GM18520 (cell line): ENCODE measurements at regions not wholly inside any gene's neighbourhood (a gene's known extent, or its start where the extent isn't known, plus 50 kb on each side); places are given as distances from the start of the nearest gene placed in this dataset.

ENCODE experiments used
- ATAC-seq: cut with Tn5 transposase; IDR thresholded peaks from one replicate; pipeline ENCODE4 v1.9.1; 2021; ENCODE audit not compliant: unreplicated experiment

- no peak for ATAC-seq
Measured at GRCh38 chr7:67413670-67414069, 417.0 kb downstream of the TYW1 start.

GRCh38 chr7:67414858-67415257 lies 418.2 kb downstream of the TYW1 start:
- ATAC-seq, result no peak

DNA sequence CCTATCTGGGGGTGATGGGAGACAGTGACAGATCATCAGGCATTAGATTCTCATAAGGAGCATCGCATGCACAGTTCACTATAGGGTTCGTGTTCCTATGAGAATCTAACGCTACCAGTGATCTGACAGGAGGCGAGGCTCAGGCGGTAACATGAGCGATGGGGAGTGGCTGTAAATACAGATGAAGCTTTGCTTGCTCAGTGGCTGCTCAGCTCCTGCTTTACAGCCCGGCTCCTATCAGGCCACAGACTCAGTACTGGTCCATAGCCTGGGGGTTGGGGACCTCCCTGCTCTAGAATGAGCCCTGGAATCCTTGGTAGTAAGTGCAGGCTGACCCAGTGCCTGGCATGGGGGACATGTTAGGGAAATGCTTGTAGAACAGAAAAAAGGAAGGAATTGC lies 426.0 kb downstream of the TYW1 start:
- ATAC-seq, result no peak

GRCh38 chr7:67423065-67423464 lies 426.4 kb downstream of the TYW1 start:
- ATAC-seq, result no peak

DNA sequence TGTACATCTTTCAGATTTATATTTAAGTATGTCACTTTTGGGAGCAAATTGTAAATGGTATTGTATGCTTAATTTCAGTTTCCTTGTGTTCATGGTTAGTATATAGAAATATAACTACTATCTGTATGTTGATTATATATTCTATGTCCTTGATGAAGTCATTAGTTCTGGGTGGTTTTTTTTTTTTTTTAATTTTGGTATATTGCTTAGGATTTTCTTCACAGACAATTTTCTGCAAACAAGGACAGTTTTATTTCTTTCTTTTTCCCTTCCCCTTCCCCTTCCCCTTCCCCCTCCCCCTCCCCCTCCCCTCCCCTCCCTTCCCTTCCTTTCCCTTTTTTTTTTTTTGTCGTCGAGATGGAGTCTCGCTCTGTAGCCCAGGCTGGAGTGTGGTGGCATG lies 430.0 kb downstream of the TYW1 start:
- no peak for ATAC-seq

DNA sequence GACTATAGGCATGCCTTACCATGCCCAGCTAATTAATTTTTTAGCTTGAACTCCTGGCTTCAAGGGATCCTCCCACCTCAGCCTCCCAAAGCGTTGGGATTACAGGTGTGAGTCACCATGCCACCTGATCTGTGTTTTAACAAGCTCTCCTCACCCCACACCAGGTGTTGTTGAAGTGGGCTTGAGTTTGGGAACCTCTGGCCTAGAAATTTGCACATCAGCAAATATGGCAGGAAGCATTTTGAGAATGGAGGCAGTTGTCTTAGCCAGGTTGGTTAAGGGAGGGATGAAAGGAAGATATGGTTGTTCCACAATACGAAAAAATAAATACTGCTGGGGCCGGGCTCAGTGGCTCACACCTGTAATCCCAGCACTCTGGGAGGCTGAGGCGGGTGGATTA lies 433.1 kb downstream of the TYW1 start:
- no peak for ATAC-seq

- ATAC-seq, result no peak
Measured at GRCh38 chr7:67432536-67433234, 436.1 kb downstream of the TYW1 start.

DNA sequence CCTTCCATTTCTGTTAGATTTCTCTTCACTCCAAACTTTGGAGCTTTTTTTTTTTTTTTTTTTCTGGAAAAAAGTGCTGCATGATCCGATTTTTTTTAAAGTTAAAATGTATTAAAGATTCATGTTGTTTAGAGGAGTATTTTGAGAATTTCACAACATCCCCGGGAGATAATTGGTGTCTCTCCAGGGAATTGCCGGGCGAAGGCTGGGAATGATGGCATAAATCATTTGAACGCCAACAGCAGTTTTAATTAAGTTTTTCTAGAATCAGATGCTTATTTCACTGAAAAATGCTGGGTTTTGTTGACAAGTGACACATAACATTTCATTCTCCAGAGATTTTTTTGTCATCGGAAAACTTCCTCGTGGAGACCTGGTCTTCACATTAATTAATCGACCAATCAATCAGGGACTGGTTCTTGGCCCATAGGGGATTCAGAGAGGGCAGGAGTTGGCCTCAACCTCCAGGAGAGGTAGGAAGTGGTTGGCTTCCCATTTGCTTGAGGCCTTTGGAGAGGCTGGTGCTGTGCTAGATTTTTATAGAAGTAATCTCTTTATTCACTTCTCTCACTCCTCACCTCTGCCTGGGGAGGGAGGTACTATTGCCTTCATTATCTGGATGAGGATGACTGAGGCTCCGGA lies 439.4 kb downstream of the TYW1 start:
- no peak for ATAC-seq

DNA sequence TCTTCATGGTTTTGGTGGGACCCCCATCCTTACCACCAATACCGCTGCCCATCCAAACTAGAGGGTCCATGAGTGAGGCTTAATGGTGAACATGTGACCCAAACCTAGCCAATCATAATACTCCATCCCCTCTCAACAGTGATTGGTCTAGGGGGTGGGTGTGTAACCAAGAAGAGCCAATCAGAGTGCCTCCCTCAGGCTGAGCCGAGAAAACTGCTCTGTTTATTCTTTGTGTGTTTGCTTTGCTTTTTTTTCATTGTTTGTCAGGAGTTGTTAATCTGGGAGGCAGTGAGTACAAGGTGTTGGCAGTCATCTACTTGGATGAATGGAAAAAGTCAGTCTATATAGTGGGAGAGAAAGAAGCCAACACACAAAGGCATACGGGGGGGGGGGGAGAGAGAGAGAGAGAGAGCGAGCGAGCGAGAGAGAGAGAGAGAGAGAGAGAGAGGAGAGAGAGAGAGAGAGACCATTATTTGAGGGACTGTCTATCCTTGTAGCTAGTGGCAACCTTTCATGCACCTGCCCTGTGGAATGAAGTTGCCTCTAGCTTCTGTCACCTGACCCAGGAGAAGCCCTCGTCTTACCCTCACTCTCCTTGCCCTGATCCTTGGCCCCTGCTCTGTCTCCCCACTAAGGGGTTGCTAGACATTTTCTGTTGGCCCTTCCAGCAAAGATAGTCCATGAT lies 441.7 kb downstream of the TYW1 start:
- ATAC-seq, result no peak

GRCh38 chr7:67438913-67439505 lies 442.4 kb downstream of the TYW1 start:
- no peak for ATAC-seq

DNA sequence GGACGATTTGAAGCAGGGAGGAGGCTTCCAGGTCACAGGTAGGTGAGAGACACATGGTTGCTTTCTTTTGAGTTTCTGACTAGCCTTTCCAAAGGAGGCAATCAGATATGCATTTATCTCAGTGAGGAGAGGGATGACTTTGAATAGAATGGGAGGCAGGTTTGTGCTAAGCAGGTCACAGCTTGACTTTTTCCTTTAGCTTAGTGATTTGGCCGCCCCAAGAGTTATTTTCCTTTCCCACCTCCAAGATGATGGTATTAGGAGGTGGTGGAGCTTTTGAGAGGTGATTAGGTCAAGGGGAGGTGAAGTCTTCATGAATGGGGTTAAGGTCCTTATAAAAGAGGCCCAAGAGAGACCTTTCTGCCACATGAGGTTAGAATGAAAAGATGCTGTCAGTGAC lies 443.7 kb downstream of the TYW1 start:
- ATAC-seq, result no peak

- no peak for ATAC-seq
Measured at GRCh38 chr7:67445728-67446127, 449.1 kb downstream of the TYW1 start.

GRCh38 chr7:67447297-67447696 lies 450.7 kb downstream of the TYW1 start:
- ATAC-seq, result no peak

- no peak for ATAC-seq
Measured at GRCh38 chr7:67448271-67448670, 451.6 kb downstream of the TYW1 start.

GRCh38 chr7:67450171-67450570 lies 453.5 kb downstream of the TYW1 start:
- ATAC-seq, result no peak

DNA sequence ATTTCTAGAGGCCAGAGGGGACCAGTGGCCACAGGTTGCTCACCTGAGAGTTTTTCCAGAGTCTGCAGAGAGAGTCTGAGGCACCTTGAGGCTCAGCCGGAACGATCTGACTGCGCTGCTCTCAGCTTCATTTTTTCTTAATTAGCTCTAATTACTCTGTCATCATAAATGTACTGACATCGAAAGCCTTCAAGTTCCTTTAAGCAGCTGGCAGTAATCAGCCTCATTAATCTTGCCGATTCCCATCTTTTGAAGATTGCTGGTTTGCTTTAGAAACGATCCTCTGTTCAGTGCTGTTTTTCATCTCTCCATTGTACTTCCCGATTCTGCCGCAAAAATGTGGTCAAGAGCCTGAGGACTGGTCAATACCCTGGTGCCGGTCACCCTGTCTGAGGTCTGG lies 454.7 kb downstream of the TYW1 start:
- no peak for ATAC-seq

DNA sequence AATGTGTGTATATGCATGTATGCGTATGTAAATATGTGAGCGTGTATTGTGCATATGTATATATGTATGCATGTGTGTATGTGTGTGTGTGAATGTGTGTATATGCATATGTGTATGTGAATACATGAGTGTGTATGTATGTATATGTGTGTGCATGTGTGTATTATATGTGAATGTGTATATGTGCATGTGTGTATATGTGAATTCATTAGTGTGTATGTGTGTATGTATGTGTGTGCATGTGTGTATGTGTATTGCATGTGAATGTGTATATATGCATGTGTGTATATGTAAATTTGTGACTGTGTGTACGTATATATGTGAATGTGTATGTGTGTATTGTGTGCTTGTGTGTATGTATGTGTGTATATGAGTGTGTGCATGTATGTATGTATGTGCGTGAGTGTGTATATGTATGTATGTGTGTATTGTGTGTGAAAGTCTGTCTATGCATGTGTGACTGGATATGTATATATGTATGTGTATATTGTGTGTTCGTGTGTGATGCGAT lies 455.9 kb downstream of the TYW1 start:
- ATAC-seq, result no peak

DNA sequence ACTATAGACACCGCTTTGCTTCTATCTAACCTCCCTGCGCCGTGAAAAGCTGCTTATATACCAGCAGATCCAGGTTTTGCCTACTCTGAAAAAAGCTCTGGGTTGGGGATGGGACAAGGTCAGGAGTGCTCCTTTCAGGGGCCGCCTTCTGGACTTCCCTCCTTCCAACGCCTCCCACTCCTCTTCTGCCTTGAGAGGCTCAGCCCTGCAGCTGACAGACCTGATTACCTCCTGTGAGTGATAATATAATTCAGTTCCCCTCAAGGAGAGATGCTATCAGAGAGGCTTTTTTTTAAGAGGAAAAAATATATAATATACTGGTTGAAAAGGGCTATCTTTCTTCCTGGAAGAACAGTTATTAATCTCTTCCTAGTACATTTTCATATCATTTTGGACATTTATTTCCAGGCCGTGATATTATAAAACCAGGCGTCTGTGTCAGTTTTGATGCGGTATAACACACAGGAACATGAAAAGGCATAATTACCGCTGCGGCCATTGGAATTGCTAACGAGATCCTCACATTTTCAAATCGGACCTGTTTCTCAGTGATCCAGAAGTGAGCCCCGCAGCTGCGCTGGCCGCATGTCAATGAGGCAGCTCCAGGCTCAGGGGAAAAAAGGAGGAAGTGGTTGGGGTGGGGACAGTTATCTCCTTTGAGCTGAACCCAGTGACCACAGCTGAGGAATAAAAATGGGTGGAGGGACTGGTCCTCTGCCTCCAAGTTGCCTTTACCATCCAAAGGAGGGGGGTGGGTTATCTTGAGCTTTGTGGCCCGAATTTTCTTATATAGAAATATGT lies 457.1 kb downstream of the TYW1 start:
- ATAC-seq, result no peak

- ATAC-seq, result no peak
Measured at GRCh38 chr7:67455508-67455907, 458.9 kb downstream of the TYW1 start.

GRCh38 chr7:67462781-67463191 lies 466.2 kb downstream of the TYW1 start:
- ATAC-seq, result no peak

DNA sequence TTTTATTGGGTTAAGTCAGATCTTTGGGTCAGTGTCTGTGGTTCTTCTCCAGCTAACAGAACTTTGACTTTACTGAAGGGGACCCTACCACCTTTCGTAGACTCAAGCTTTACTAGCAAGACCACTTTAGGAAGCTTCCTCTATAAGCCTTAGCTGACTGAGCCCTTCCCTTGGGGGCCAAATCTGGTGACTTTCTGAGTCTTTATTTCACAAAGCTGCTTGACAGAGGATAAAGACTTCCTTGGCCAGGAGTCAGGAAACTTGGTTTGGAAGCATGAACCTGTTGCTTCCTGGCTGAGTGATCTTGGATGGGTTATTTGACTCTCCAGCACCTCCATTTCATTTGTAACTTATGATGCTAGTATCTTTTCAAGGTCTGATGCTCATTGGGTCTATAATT lies 466.7 kb downstream of the TYW1 start:
- ATAC-seq, result no peak
